ENCODE measurements at regions not wholly inside any gene's neighbourhood (a gene's known extent, or its start where the extent isn't known, plus 50 kb on each side); places are given as distances from the start of the nearest gene placed in this dataset.

DNA sequence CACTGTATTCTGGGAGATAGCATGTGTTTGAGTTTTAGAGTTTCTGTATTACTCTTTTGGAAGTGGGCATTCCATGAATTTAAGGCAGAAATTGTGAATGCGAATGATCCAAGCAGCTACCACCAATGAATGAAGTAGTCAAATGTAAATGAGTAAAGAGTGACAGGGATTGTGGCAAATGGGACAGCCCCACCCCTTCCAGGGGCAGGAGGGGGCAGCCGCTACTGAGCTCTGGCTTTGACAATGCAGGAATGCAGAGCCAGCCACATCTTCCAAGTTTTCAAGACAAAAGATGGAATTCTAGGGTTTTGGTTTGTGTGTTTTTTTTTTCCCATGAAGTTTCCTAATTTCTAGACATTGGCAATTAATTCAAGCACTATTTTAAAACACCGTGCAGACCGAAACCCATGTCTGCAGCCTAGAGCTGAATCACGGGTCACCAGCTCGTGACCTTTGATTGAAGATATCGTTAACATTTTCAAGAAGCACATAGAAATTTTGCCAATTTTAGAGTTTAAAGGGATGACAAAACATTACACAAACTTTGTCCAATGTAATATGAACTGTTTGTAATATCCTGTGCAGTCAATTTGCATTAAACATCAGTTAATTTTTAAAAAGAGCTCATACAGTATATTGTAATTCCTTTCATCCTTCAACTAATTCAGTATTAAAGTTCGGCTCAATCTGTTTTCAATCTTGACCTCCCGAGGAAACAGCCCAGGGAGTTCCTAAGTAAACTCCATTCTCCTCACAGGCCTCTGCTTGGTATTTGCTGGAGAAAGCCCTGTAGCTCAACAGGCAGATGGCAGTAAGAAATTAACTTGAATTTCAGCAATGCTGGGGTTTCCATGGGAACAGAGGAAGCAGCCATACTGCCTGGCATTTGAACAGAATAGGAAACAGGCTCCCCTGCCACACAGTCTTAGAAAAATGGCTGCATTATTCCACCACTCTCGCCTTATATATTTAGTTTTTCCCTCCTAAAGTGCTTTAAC is 83.4 kb downstream of the UCHL1 start:
- TF ChIP-seq, protein P1, sequence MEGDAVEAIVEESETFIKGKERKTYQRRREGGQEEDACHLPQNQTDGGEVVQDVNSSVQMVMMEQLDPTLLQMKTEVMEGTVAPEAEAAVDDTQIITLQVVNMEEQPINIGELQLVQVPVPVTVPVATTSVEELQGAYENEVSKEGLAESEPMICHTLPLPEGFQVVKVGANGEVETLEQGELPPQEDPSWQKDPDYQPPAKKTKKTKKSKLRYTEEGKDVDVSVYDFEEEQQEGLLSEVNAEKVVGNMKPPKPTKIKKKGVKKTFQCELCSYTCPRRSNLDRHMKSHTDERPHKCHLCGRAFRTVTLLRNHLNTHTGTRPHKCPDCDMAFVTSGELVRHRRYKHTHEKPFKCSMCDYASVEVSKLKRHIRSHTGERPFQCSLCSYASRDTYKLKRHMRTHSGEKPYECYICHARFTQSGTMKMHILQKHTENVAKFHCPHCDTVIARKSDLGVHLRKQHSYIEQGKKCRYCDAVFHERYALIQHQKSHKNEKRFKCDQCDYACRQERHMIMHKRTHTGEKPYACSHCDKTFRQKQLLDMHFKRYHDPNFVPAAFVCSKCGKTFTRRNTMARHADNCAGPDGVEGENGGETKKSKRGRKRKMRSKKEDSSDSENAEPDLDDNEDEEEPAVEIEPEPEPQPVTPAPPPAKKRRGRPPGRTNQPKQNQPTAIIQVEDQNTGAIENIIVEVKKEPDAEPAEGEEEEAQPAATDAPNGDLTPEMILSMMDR (IDR thresholded peaks at IDR 0.05 in 4 of 5, conservative IDR thresholded peaks at IDR 0.05 in 1 of 5) = no peak
- no peak for TF ChIP-seq POLR2A (IDR thresholded peaks at IDR 0.05)

Measured in gastrocnemius medialis (tissue), 4 donors.